Hindlimb muscle (tissue), 1 donor: ENCODE measurements at regions not wholly inside any gene's neighbourhood (a gene's known extent, or its start where the extent isn't known, plus 50 kb on each side); places are given as distances from the start of the nearest gene placed in this dataset.
"Not testable (repeated sequence)": the region's sequence is repeated elsewhere in the genome, so short reads cannot be mapped to it uniquely, and the experiment has no call there.

ENCODE experiments used
- DNase-seq: peaks from one replicate; pipeline ENCODE4 v3.0.0-alpha.2; 2013

DNA sequence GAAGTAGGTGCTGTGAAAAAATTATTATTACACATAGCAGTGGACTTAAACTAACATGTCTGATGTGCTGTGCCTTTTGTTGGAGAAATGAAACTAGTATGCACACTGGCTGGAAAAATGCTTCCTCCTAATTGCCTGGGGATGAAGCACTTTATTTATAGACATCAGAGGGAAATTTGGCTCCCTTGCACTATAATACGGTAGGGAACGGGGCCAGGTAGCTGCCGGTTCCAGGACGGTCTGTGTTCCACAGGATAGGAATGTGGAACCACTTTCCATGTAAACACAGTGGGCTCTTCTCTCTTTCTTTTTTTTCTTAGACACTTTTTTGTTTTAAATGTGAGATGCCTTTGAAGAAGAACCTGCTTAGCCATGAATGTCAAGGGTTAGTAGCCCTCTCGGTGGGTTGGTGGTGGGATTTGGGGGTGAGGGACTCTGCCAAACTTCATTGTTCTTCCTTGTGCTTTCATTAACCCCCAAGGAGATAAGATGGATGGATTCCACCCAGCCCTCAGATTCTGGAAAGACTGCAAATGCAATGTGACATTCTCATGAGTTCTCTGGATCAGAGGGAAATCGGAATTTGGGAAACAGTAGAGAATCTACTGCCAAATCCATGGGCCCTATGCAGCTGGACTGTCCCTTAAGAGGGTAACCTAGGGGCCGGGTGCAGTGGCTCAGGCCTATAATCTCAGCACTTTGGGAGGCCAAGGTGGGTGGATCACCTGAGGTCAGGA lies 58.0 kb upstream of the GSC start:
- DNase-seq: peak; percentile 90

DNA sequence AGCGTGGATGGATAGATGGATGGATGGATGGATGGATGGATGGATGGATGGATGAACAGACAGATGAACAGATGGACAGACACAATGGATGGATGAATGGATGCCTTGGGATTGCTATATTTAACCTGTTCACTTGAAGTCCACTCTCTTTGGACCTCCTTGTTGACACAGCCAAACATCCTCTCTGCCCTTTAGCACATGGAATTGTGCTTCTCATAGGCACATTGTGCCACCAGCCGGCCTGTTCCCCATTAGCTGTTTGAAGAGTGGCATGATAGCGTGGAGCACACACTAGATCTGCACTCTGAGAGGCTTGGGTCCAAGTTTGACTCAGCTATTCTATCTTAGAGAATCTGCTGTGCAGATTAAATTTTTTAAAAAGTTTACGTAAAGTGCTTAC lies 56.9 kb upstream of the GSC start:
- no peak for DNase-seq

DNA sequence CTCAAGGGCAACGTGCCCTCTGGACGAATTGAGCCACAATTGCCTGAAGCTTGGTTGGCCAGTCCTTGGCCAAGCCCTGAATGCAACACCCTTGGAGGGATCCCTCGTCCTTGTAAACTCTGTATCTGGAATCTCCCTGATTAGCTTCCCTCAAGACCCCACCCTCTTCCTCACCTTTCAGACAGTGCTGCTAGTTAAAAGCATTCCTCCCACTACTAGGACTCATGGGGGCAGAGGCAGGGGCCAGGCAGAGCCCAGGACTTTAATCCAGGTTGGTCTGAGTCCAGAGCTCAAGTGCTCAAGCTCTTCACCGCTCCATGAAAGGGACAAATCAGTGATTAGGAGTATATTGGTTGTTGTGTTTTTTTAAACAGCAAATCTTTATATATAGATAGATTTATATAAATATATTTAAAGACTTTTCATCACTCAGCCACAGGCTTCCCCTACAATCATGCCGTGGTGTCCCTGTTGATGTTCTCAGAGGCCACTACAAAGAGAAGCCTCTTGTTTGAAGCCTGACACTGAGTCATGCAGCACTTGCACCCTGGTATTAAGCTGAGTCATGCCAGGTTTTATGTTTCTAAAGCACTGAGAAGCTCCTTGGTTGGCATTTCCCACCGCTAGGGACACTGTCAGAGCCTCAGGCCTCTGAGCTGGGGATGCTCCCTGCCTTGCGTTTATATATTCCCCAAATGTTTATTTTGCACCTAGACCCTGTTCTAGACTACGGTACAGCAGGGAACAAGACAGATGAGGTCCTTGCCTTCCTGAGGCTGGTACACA lies 53.8 kb upstream of the GSC start:
- no peak for DNase-seq

DNA sequence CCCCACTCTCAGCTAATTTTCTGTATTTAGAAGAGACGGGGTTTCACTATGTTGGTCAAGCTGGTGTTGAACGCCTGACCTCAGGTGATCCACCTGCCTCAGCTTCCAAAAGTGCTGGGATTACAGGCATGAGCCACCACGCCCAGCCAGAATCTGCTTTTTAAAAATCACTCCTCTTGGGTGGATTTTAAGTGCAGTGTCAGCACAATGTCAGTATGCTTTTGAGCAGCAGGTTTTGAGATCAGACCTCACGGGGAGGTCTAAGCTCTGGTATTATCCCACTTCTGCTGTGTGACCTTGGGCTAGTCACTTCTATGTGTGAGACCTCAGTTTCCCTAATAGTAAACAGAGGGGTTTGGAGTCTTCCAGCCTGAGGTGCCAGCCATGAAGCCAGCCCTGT lies 51.8 kb upstream of the GSC start:
- no peak for DNase-seq

DNA sequence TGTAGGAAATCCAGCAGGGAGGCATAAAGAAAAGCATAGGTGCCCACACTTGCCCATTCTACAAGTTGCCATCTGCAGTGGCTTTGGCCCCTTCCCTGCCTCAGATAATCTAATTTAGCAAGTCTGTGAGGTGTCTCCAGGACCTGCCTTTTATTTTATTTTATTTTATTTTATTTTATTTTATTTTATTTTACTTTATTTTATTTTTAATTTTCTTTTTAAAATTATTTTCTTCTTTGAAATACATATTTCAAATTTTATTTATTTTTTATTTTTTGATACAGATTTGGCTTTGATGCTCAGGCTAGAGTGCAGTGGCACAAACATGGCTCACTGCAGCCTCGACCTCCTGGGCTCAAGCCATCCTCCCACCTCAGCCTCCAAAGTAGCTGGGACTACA lies 51.0 kb upstream of the GSC start:
- not testable (repeated sequence) for DNase-seq
